ENCODE measurements at regions not wholly inside any gene's neighbourhood (a gene's known extent, or its start where the extent isn't known, plus 50 kb on each side); places are given as distances from the start of the nearest gene placed in this dataset.
"Not testable (repeated sequence)": the region's sequence is repeated elsewhere in the genome, so short reads cannot be mapped to it uniquely, and the experiment has no call there.

DNA sequence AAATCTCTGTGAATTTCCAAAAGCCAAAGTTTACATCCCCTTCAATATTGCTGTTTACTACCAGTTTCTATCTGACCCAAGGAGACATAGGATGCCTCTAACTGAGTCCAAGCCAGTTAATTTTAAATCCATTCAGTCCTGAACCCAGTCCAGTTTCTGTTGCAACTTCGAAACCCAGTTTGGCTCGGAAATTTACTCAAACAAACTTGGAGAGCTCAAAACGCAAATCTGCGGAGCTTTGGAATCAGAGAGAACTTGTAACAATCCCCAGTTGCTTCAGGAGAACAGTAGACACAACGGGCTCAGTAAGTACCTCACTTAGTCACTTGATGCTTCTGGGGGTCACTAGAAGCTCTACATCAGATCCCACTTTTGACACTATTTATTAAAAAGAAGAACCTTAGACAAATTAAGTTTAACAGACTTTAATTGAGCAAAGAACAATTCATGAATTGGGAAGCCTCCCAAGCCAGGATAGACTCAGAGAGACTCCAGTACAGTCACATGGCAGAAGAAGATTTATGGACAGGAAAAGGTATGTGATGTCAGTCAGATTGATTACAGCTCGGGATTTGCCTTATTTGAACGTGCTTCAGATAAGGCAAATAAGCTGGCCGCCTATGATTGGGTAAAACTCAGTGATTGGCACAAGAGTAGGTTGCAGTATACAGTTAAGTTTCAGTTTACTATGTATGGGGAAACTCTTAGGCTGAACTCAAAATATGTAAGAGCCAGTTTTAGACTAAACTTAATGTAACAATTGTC is 118.0 kb downstream of the RFPL4B start:
- DNase-seq = no peak

DNA sequence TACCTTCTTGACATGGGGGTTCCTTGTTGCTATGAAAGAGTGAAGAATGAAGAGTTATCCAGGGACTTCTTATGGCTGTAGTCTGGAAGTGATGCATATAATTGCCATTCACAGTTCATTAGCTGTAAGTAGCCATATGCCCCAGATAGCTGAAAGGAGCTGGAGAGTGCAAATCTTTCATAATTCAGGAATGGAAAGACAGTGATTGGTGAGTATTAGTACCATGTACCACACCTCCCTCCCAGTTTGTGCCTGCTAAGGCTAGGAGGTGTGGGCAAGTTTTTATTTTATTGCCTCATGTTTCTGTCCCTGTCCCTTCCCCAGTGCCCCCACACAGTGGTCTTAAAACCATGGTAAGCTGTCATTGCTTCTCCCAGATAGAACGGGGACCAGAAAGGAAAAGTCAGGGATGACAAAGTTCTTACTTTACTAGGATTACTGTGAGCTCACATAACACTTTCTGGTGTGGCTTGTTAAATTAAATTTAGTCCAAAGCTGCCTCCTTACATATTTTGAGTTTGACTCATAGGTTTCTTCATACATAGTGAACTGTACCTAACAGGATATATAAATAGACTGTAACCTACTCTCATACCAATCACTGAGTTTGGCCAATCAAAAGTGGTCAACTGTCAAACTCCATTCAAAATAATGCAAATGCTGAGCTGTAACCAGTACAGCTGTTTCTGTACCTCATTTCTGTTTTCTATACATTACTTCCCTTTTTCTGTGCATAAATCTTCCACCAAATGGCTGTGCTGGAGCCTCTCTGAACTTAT is 119.4 kb downstream of the RFPL4B start:
- DNase-seq = no peak

DNA sequence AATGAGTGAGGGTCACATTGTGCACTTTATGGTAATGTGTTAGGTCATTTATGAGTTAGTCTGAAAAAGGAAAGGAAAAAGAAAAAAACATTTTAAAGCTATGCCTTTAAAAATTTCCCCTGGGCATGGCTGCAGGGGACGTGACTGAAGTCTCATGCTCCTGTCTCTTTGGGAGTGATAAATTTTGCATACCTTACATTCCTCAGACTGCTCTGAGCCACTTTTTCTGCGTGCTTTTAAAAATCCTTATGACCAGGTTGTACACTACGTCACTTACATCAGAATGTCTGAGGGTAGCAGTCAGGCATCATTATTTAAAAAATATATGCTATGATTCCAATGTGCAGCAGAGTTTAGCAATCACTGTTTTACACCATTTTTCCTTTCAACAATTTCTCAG is 121.2 kb downstream of the RFPL4B start:
- no peak for DNase-seq

DNA sequence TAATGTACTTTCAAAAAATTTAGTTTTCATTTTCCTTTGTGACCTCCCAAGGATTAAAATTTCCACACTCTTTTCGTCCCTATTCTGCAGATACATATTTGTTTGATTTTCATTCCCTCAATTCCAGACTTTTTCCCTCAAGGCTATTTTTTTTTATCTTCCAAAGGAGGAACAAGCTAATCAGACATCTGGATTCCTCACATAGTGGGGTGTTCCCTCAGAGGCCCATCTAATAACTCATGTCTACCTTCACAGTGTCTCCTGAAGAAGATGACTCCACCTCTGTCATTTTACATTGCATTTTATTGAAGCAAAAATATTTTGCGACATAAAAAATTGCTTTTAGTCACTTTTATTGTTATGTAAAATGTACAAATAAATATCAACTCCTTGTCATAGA is 122.2 kb downstream of the RFPL4B start:
- no peak for DNase-seq

DNA sequence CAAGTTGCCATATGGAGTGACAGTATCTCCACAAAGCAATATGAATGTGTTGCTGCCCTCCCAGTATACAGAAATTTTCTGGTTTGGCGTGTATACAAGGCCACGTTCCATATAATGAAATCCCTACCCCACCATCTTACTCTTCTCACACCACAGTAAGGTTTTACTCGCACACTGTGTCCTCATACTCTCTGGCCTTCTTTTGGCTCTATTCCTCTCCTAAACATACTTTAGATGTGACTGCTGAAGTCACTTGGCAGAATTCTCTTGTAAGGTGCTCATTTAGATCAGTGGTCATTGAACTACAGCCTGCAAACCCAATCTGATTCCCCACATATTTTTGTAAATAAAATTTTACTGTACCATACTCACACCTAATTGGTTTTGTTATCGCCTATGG is 123.2 kb downstream of the RFPL4B start:
- no peak for DNase-seq

DNA sequence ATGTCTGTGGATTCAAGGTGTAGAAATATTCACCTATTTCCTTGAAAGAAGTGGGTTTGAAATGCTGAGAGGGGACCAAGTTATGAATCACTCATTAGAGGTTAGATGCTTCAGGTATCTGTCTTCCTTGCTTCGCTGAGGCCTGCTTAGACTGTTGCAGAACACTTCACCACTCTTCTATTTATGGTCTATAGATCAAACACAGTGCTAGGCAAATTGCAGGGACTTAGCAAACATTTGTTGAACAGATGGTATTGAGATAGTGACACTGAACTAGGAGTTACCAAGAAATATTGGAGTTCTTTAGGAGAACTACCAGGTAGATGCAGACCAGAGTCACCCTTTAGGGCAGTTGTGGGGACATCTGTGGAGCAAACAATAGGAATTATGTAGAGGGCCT is 123.8 kb downstream of the RFPL4B start:
- DNase-seq = no peak

DNA sequence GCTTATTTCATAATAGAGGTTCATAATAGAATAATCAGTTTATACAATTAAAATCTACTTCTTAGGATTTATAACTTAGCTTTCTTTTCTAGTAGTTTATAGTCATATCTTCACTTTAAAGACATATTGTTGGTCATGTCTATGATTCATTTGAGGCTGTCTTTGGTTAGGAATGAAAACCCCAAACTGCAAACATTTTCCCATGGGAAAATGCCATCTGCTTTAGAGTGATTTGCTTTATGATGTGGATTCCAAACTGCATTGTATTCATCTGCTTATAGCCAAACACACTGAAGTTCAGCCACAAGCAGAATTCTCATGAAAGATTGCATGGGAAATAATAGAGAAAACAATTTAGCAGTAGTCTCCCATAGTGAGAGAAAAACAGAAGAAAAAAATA is 128.0 kb downstream of the RFPL4B start:
- DNase-seq = no peak

DNA sequence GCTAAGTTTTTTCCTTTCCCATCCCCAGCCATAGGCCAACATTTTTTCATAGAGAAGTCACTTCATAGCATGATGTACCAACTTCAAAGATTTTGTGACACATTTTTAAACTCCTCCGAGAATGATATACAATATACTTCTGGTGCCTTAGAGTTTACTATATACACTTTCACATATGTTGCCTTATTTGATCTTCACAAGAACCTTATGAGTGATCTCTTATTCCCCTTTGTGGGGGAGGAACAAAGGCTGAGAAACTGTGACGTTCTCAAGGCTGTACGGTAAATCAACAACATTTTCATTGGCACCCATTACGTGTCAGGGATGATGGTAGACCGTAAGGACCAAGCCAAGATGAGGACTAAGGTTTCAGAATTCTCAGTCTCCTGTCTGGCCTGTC is 130.0 kb downstream of the RFPL4B start:
- no peak for DNase-seq

DNA sequence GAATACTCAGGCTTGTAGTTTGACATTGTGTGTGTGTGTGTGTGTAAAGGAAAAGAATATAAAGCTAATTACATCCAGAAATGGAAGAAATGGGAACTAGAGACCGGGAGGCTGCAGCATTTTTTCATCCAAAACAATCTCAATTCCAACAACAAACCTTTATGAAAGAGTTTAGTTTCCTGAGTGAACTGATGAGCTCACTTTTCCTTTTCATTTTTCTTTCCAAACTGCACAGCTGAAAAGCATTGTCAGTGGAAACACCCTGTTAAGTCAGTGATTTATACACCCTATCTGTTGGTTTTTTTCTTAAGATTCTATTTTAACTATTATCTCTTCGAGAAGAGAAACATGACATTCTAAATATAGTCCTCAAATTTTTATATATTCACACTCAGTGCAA is 130.9 kb downstream of the RFPL4B start:
- DNase-seq = no peak

DNA sequence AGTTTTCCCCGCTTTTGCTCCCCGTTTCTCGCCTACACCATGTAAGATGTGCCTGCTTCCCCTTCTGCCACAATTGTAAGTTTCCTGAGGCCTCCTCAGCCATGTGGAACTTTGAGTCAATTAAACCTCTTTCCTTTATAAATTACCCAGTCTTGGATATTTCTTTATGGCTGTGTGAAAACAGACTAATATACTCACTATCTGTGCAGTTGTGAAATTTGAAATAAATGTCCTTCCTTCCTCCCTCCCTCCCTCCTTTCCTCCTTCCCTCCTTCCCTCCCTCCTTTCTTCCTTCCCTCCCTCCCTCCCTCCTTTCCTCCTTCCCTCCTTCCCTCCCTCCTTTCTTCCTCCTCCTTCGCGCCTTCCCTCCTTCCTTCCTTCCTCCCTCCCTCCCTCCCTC is 132.8 kb downstream of the RFPL4B start:
- not testable (repeated sequence) for DNase-seq

DNA sequence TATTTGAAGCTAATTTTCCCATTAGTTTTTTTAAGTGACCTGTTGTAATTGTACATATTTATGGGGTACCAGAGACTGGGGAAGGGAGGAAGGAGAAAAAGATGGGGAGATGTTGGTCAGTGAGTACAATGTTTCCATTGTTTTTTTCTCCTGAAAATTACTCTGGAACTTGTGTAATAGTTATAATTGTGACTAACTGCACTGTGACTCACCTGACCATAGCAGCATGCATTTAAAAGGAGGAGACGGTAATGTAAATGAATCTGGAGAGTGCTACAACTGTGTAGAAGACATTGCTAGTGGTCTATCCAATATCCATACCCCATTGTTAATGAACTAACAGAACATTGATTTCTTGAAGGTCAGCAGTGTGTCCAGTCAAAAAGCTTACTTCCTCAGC is 133.4 kb downstream of the RFPL4B start:
- no peak for DNase-seq

DNA sequence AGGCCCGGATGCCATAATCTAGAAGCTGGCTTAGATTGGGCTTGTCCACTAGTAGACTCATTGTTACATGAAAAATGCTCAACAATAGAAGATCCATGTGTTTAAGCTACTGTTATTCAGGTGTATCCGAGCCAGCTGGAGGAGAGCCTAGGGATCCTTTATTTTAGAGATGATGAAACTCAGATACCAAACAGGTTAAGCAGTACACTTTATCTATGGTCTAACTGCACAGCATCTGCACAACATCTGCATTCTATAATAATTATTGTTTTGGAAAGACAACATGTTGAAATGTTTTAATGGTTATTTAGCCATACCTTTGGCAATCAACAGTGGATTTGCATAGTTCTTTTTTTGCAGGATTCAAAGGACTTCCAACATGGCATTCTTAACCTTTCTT is 134.1 kb downstream of the RFPL4B start:
- DNase-seq = no peak

DNA sequence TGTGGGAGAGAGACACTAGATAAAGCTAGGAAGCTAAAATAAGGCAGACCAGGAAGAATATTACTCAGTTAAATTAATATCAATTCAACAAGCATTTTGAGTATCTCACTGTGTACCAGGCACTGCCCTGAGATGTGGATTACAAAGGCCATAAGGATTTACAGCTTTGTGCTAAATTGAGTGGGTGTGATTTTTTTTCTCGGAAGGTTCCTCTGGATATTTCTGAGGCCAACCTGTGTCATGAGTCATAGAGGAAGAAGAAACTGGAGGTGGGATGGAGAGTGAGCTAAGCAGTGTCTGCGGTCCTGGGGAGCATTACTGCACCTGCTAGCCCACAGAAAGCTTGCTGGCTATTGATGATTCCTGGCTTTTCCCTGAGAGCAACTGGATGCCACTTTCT is 135.2 kb downstream of the RFPL4B start:
- no peak for DNase-seq

DNA sequence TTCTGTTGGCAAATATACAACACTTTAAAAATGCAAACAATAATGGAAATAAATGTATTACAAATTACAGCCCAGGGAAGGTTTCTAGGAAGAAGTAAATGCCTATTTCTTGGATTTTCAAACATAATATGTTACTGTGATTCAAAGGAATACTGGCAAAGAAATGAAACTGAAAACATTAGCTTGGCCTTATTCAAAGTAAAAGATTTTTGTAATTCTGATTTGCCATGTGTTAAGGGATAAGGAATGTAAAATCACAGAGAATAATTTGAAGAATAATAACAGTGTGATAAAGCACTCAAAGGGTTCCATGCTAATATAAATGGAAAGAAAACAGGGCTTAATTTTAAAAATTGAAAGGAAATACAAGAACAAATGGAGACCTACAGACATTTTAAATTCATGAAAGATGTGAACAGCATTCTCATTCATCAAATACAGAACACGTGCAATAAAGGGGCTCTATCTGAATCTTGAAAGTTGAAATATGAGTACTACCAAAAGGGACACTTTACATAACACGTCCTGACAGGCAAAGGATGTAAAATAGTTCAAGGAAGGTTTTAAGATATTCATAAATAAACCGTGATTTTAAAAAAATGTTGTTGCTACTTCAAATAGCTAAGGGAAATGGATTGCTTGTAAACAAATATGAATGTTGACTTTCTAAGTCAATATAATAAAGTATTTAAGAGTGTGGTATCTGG is 138.1 kb downstream of the RFPL4B start:
- DNase-seq = no peak

DNA sequence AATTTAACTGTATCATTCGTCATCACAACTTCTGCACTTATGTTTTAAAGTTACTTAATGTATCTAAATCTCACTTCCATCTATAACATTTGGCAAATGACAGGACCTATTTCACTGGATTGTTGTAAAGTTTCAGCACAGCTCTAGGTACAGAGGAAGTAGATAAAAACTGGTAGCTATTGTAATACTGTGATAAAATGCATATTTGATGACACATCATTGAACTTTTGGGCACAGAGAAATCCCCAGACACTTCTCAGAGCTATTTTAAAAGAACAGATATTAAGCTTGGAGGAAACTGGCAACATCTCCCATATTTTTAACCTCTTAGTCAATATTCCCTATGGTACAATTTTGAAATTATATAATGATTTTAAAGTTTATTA is 138.7 kb downstream of the RFPL4B start:
- DNase-seq = no peak

DNA sequence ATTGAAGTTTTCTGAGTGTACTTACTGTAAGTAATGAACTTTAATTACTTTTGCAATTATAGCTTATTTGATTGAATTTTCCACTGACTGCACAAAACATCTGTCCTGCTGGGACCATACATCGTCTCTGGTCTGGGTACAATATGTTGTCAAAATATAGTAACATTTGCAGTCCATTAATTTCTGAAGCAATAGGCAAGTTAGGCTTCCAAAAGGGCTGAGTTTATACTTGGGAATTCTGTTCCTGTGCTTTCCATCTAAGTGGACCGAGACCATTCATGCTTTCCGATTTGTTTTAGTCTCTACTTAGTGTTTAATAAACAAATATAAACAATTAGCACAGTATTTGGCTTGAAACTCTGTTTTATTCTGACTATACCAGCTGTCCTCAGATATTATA is 139.3 kb downstream of the RFPL4B start:
- no peak for DNase-seq

DNA sequence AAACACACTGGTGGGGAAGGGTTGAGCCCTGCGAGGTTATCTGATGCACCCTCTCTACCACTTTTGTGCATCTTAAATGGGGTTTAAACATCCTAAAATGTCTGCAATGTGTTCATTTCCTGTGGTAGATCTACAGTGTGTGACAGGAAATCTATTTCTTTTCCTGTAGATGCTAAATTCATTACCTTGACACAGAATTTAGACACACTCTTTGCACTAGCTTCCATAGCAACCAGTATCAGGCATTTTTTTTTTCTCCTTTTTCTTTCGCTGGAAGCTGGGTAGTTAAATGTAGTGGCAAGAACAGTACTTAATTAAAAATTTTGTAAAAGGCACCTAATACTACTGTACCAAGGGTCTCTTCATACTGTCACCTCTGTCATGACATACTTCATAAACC is 141.1 kb downstream of the RFPL4B start:
- DNase-seq = no peak

DNA sequence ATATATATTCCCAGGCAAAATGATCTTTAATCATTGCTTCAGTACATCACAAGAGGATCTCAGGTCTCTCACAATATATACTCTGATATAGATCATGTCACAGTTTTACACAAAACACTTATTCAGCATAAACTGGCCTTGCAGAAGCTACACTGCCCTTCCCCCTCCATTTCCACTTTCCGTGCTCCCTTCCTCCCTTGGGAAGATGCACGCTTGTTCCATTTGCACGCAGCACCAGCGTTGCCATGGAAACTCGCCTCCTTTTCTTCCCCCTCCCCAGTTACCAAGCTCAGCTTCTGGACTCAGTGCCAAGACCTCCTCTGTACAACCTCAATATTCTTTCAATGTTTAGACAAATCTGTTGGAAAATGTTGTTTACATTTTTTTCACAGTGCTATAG is 154.6 kb downstream of the RFPL4B start:
- DNase-seq = no peak

DNA sequence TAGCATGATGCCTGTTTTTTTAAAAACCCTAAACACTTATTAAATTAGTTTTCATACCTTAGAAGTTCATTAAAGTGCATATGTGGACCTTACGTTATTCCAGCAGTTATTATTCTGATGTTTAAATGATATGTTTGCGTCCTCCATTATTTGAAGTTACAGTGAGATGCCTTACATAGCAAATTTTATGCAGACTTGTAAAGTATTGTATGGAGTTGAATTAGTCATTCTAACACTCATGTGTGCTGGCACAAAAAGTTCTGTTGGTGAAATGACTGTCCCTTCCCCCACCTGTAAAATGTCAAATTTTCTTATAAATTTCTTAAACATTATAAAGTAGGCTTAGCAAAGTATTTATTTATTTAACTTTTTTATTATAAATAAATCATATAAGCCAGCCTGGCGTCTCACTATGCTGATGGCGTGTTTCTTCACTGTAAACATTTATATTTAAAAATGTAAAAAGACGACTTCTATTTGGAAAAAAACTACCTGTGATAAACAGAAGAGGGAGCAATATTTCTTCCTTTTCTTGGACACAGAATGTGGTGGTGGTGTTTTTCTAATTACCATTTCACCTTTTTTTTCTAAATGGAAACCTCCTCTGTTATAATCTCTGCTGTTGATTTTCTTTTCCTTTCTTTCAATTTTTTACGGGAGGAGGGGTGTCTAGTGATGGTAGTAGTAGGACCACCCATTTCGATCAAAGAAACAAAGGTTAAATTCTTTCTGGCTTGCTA is 155.4 kb downstream of the RFPL4B start:
- DNase-seq = no peak

DNA sequence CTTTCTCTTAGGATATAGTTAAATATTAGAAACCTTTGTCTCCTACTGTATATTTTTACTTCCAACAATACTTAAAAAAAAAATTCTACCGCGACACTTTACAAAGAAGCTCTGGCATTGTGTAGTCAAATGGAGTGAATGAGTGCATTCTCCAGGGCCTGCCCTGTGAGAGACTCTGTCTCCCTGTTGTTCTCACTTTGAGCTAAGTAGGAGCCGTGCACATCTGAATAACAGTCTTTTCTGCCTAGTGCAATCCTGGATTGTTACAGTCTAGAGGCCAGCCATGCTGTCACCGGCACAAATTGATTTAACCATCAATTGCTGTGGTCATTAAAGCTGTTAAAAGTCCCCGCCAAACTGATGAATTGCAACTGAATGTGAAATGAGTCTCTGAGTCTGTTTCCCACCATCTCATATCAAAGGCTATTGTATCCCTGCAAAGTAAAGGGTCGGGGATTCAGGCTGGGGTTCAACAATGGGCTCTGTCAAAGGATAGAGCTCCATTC is 156.0 kb downstream of the RFPL4B start:
- peak; percentile 12 for DNase-seq

DNA sequence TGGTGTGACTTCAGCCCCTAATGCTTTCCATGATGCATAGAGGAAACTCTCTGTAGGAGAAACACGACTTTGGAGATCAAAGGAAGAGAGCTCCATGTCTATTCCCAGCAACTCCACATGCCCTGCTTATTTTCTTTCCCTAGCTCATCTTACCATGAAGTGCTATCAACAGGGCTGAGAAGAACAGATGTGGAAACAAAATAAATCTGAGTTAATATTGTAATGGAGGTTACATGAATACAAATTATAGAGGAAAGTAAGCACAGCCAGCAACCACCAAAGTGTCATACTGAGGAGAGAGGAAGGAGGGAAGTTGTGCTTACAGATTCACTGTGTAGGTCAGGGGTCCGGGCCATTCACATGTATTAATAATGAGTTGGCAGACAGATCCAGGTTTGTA is 157.5 kb downstream of the RFPL4B start:
- no peak for DNase-seq

DNA sequence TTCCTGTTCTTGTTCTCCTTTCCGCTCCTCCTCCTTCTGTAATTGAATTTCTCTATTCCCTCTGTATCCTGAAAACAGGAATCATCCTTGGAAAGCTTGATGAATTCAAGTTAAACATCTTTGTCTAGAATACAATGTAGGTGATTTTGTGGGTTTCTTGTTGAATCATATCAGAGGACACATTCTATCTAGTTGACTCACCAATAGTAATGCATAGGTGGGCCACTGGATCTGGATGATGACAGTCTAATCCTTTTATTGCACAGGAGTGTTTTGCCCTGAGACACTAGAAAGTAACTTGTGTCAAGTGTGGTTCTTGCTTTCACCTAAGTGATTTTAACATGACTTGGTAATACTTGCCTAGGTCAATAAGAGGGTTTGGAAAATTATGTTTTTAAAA is 164.3 kb downstream of the RFPL4B start:
- DNase-seq = no peak

DNA sequence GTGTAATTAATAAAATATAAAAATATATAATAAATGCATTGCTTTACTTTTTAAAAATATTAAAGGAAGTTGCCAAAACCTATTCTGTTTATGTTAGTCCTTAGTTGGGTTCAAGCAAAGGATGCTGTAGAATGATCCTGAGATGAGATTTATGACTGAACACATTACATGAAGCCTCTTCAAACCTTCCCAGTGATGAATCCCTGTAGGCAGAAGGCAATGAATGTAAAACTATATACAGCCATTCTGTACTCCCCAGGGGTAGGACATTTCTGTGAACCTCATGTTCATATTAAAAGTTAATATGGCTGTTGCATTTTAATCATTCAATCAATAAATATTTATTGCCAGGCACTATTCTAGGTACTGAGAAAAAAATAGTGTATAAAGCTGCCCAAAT is 166.0 kb downstream of the RFPL4B start:
- no peak for DNase-seq
